Astrocyte (in vitro differentiated cells and primary cell): ENCODE measurements at regions not wholly inside any gene's neighbourhood (a gene's known extent, or its start where the extent isn't known, plus 50 kb on each side); places are given as distances from the start of the nearest gene placed in this dataset.

Source experiments
- DNase-seq: peaks from one replicate; pipeline ENCODE4 v3.0.0-alpha.2; 2010; ENCODE audit warnings: low read depth
- FAIRE-seq: peaks from 2 replicates; lab custom pipeline; 2011; peaks lifted over from hg19 to GRCh38; lab: Jason Lieb, UNC
- H2AFZ ChIP-seq: 2 replicates; pipeline ENCODE4 v1.6.0; 2012; ENCODE audit warnings: low read depth, low read length, inconsistent platforms
- H3K27ac ChIP-seq: 2 replicates; pipeline ENCODE4 v1.5.1; 2011; ENCODE audit warnings: low read depth, low read length, inconsistent platforms
- H3K27me3 ChIP-seq: 2 replicates; pipeline ENCODE4 v1.6.0; 2011; ENCODE audit warnings: low read length, inconsistent platforms; ENCODE audit not compliant: insufficient read depth
- H3K36me3 ChIP-seq: 2 replicates; pipeline ENCODE4 v1.5.1; 2011; ENCODE audit warnings: low read length, inconsistent platforms; ENCODE audit not compliant: insufficient read depth
- H3K4me1 ChIP-seq: 2 replicates; pipeline ENCODE4 v1.5.1; 2011; ENCODE audit warnings: low read length, inconsistent platforms; ENCODE audit not compliant: insufficient read depth
- H3K4me2 ChIP-seq: 2 replicates; pipeline ENCODE4 v1.6.0; 2012; ENCODE audit warnings: low read length, inconsistent platforms
- H3K4me3 ChIP-seq: 2 replicates; pipeline ENCODE4 v1.5.1; 2011; ENCODE audit warnings: low read depth, mild to moderate bottlenecking, low read length, inconsistent platforms; ENCODE audit not compliant: insufficient read depth
- H3K79me2 ChIP-seq: 2 replicates; pipeline ENCODE4 v1.6.0; 2012; ENCODE audit warnings: mild to moderate bottlenecking, low read length, inconsistent platforms; ENCODE audit not compliant: insufficient read depth
- H3K9ac ChIP-seq: 2 replicates; pipeline ENCODE4 v1.6.0; 2012; ENCODE audit warnings: mild to moderate bottlenecking, low read length, inconsistent platforms
- H3K9me3 ChIP-seq: 2 replicates; pipeline ENCODE4 v1.5.1; 2012; ENCODE audit warnings: low read depth, mild to moderate bottlenecking, low read length, inconsistent platforms; ENCODE audit not compliant: insufficient read depth
- H4K20me1 ChIP-seq: 2 replicates; pipeline ENCODE4 v1.6.0; 2012; ENCODE audit warnings: low read length, inconsistent platforms; ENCODE audit not compliant: insufficient read depth
- H3K27ac Mint-ChIP-seq: one replicate; pipeline ENCODE4 v1.8.0; 2021; ENCODE audit warnings: mild to moderate bottlenecking, mixed read lengths; ENCODE audit not compliant: unreplicated experiment
- H3K27me3 Mint-ChIP-seq: one replicate; pipeline ENCODE4 v1.8.0; 2021; ENCODE audit warnings: low read depth, mixed read lengths; ENCODE audit not compliant: unreplicated experiment
- H3K36me3 Mint-ChIP-seq: one replicate; pipeline ENCODE4 v1.8.0; 2021; ENCODE audit warnings: low read depth, mixed read lengths; ENCODE audit not compliant: unreplicated experiment
- H3K4me1 Mint-ChIP-seq: one replicate; pipeline ENCODE4 v1.8.0; 2021; ENCODE audit warnings: low read depth, mixed read lengths; ENCODE audit not compliant: unreplicated experiment
- H3K4me3 Mint-ChIP-seq: one replicate; pipeline ENCODE4 v1.8.0; 2021; ENCODE audit warnings: mild to moderate bottlenecking, moderate library complexity, mixed read lengths; ENCODE audit not compliant: unreplicated experiment
- H3K9me3 Mint-ChIP-seq: one replicate; pipeline ENCODE4 v1.8.0; 2021; ENCODE audit warnings: mild to moderate bottlenecking, mixed read lengths; ENCODE audit not compliant: unreplicated experiment
- EZH2 ChIP-seq: IDR thresholded peaks from 2 replicates; pipeline ENCODE4 v1.6.1; 2012; ENCODE audit warnings: mild to moderate bottlenecking, low read length, inconsistent platforms; ENCODE audit not compliant: insufficient read depth
- TF ChIP-seq, protein P1 (sequence below): IDR thresholded peaks from 2 replicates; pipeline ENCODE4 v1.5.1; 2011; ENCODE audit warnings: low read depth, mild to moderate bottlenecking, inconsistent platforms, low read length, moderate library complexity; ENCODE audit not compliant: insufficient read depth

DNA sequence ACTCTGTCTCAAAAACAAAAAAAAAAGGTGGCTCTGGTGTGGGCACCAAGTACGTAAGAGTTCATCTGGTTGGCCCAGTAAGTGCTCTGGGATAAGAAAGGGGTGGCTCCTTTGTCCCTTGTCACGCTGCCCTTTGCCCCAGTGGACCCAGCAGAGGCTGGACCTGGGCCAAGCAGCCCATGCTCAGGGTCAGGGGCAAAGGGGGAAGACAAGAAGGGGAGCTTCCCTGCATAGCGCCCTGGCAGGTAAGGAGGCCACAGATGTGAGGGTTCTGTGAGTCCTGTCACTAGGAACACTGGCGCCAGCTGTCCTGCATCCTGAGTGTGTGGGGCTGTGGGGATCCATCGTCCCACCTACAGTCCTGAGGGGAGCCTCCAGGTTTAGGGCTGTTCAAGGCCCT is 65.3 kb downstream of the GADD45G start:
- H3K4me3 Mint-ChIP-seq = no peak overlapping the region
- Histone ChIP-seq H3K4me1 (no peaks in the 10 kb centered on the region), H3K27ac (no peak overlapping the region), H3K9me3 (peaks cover 4% of the 10 kb centered on the region), H3K4me2 (no peak overlapping the region), H3K36me3 (no peaks in the 10 kb centered on the region), H4K20me1 (no peaks in the 10 kb centered on the region), H3K9ac (no peak overlapping the region), H3K27me3 (no peaks in the 10 kb centered on the region), H2AFZ (no peak overlapping the region), H3K79me2 (no peaks in the 10 kb centered on the region), H3K4me3 (no peak overlapping the region)
- FAIRE-seq (no peak), DNase-seq (no peak)
- H3K27ac Mint-ChIP-seq = no peak overlapping the region
- H3K9me3 Mint-ChIP-seq = peaks cover 4% of the 10 kb centered on the region
- TF ChIP-seq, protein P1, sequence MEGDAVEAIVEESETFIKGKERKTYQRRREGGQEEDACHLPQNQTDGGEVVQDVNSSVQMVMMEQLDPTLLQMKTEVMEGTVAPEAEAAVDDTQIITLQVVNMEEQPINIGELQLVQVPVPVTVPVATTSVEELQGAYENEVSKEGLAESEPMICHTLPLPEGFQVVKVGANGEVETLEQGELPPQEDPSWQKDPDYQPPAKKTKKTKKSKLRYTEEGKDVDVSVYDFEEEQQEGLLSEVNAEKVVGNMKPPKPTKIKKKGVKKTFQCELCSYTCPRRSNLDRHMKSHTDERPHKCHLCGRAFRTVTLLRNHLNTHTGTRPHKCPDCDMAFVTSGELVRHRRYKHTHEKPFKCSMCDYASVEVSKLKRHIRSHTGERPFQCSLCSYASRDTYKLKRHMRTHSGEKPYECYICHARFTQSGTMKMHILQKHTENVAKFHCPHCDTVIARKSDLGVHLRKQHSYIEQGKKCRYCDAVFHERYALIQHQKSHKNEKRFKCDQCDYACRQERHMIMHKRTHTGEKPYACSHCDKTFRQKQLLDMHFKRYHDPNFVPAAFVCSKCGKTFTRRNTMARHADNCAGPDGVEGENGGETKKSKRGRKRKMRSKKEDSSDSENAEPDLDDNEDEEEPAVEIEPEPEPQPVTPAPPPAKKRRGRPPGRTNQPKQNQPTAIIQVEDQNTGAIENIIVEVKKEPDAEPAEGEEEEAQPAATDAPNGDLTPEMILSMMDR = no peak
- TF ChIP-seq EZH2 = no peak
- H3K36me3 Mint-ChIP-seq = no peaks in the 10 kb centered on the region
- peaks cover 41% of the 10 kb centered on the region for H3K27me3 Mint-ChIP-seq
- H3K4me1 Mint-ChIP-seq = no peaks in the 10 kb centered on the region

DNA sequence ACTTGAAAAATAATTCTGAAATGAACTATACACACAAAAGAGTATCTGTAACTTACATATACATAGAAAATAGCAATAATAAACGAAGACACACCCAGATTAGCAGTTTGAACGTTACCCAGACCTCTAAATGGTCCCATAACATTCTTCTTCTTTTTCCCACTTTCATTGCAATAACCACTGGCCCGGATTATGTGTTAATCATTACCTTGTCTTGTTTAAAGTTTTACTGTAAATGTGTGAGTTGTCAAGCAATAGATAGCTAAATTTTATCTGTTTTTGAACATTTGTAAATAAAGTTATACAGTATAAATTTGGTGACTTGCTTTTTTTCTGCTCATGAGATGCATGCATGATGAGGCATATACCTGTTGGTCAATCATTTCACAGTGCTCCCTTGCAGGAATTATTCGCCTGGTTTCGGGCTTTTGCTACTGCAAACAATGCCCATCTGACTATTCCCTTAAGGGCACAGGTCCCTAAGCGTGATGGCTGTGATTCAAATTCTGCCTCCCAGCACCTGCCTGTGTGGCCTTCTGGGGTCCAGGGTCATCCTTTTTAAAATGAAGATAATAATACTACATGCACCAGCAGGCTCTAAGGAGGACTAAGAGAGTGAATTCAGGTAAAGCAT is 66.1 kb downstream of the GADD45G start:
- H3K9me3 Mint-ChIP-seq = peaks cover 4% of the 10 kb centered on the region
- H3K27me3 Mint-ChIP-seq = peaks cover 39% of the 10 kb centered on the region
- H3K9me3 ChIP-seq = peaks cover 4% of the 10 kb centered on the region
- TF ChIP-seq EZH2 = no peak
- TF ChIP-seq, protein P1 = no peak
- no peaks in the 10 kb centered on the region for H4K20me1 ChIP-seq
- no peak for FAIRE-seq
- no peak overlapping the region for H3K9ac ChIP-seq
- H3K79me2 ChIP-seq = no peaks in the 10 kb centered on the region
- H3K4me3 ChIP-seq = no peak overlapping the region
- DNase-seq = no peak
- H2AFZ ChIP-seq = no peak overlapping the region
- no peak overlapping the region for H3K27ac Mint-ChIP-seq
- no peak overlapping the region for H3K4me3 Mint-ChIP-seq
- no peaks in the 10 kb centered on the region for H3K36me3 Mint-ChIP-seq
- no peak overlapping the region for H3K27ac ChIP-seq
- H3K36me3 ChIP-seq = no peaks in the 10 kb centered on the region
- H3K27me3 ChIP-seq = peaks cover 3% of the 10 kb centered on the region
- no peak overlapping the region for H3K4me2 ChIP-seq
- H3K4me1 Mint-ChIP-seq = no peaks in the 10 kb centered on the region
- H3K4me1 ChIP-seq = no peaks in the 10 kb centered on the region

DNA sequence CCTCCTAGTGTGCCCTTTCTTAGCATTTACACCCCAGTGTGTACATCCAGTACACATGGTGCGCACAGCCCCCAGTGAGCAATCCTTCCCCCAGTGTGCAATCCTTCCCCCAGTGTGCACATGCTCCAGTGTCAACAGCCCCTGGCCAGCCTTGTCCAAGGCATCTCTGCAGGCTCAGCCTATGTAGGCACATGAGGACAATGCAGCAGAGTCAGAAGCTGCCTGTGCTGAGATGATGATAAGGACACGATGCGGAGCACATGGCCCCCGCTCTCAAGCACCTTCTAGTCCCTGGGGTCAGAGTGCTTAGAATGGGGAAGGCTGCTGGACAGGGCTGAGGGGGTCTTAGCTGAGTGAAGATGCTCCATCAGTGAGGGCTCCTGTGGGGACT is 69.8 kb downstream of the GADD45G start:
- no peak overlapping the region for H3K9ac ChIP-seq
- H3K36me3 Mint-ChIP-seq = no peaks in the 10 kb centered on the region
- TF ChIP-seq, protein P1 = no peak
- TF ChIP-seq EZH2 = no peak
- no peak overlapping the region for H2AFZ ChIP-seq
- H3K9me3 ChIP-seq = peaks cover 4% of the 10 kb centered on the region
- no peak overlapping the region for H3K4me3 ChIP-seq
- H3K27ac Mint-ChIP-seq = no peak overlapping the region
- H3K4me2 ChIP-seq = no peak overlapping the region
- H3K79me2 ChIP-seq = no peaks in the 10 kb centered on the region
- H3K36me3 ChIP-seq = no peaks in the 10 kb centered on the region
- H3K4me1 ChIP-seq = no peaks in the 10 kb centered on the region
- H3K27me3 ChIP-seq = peaks cover 14% of the 10 kb centered on the region
- H3K27me3 Mint-ChIP-seq = peaks cover 44% of the 10 kb centered on the region
- H3K4me1 Mint-ChIP-seq = peaks cover 4% of the 10 kb centered on the region
- H4K20me1 ChIP-seq = no peaks in the 10 kb centered on the region
- no peak overlapping the region for H3K4me3 Mint-ChIP-seq
- peaks cover 4% of the 10 kb centered on the region for H3K9me3 Mint-ChIP-seq
- H3K27ac ChIP-seq = no peak overlapping the region
- DNase-seq = no peak
- no peak for FAIRE-seq
